ENCODE measurements at regions not wholly inside any gene's neighbourhood (a gene's known extent, or its start where the extent isn't known, plus 50 kb on each side); places are given as distances from the start of the nearest gene placed in this dataset.

DNA sequence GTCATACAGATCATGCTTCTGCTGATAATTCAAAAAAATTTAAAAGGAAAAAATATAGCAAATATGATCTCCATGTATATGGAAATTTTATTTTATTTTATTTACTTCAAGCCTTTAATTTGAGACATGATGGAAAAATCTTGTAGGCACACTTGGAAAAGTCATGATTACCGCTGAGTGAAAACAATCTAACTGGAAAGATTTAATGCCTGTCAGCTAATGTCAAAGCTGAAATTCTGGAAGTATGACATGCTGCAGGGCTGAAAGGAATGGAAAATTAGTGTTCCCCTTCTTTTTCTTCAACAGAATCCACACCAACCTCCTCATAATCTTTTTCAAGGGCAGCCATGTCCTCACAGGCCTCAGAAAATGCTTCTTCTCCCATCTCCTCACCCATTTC lies 58.2 kb downstream of the RPRM start:
- TF ChIP-seq EZH2 (IDR thresholded peaks at IDR 0.05; ENCODE audit: low read depth): no peak
- TF ChIP-seq, protein P1, sequence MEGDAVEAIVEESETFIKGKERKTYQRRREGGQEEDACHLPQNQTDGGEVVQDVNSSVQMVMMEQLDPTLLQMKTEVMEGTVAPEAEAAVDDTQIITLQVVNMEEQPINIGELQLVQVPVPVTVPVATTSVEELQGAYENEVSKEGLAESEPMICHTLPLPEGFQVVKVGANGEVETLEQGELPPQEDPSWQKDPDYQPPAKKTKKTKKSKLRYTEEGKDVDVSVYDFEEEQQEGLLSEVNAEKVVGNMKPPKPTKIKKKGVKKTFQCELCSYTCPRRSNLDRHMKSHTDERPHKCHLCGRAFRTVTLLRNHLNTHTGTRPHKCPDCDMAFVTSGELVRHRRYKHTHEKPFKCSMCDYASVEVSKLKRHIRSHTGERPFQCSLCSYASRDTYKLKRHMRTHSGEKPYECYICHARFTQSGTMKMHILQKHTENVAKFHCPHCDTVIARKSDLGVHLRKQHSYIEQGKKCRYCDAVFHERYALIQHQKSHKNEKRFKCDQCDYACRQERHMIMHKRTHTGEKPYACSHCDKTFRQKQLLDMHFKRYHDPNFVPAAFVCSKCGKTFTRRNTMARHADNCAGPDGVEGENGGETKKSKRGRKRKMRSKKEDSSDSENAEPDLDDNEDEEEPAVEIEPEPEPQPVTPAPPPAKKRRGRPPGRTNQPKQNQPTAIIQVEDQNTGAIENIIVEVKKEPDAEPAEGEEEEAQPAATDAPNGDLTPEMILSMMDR (conservative IDR thresholded peaks at IDR 0.05): no peak
